T follicular helper cell (primary cell): ENCODE measurements at regions not wholly inside any gene's neighbourhood (a gene's known extent, or its start where the extent isn't known, plus 50 kb on each side); places are given as distances from the start of the nearest gene placed in this dataset.

Experiments used
- DNase-seq: peaks from one replicate; pipeline ENCODE4 v3.0.0-alpha.2; 2020; ENCODE audit warnings: low read depth

GRCh38 chr9:93730217-93730616 is 153.8 kb downstream of the PHF2 start:
- no peak for DNase-seq
